ENCODE measurements at regions not wholly inside any gene's neighbourhood (a gene's known extent, or its start where the extent isn't known, plus 50 kb on each side); places are given as distances from the start of the nearest gene placed in this dataset.

GRCh38 chr7:25772802-25773201 is 379.2 kb upstream of the NFE2L3 start:
- ChIA-PET CTCF (no interaction called here), POLR2A (no interaction called here)
- TF ChIP-seq, protein P1, sequence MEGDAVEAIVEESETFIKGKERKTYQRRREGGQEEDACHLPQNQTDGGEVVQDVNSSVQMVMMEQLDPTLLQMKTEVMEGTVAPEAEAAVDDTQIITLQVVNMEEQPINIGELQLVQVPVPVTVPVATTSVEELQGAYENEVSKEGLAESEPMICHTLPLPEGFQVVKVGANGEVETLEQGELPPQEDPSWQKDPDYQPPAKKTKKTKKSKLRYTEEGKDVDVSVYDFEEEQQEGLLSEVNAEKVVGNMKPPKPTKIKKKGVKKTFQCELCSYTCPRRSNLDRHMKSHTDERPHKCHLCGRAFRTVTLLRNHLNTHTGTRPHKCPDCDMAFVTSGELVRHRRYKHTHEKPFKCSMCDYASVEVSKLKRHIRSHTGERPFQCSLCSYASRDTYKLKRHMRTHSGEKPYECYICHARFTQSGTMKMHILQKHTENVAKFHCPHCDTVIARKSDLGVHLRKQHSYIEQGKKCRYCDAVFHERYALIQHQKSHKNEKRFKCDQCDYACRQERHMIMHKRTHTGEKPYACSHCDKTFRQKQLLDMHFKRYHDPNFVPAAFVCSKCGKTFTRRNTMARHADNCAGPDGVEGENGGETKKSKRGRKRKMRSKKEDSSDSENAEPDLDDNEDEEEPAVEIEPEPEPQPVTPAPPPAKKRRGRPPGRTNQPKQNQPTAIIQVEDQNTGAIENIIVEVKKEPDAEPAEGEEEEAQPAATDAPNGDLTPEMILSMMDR (IDR thresholded peaks at IDR 0.05; ENCODE audit: control extremely low read depth, extremely low read depth, low read depth, missing control alignments) = no peak
- no peak for DNase-seq (ENCODE audit: extremely low spot score)

DNA sequence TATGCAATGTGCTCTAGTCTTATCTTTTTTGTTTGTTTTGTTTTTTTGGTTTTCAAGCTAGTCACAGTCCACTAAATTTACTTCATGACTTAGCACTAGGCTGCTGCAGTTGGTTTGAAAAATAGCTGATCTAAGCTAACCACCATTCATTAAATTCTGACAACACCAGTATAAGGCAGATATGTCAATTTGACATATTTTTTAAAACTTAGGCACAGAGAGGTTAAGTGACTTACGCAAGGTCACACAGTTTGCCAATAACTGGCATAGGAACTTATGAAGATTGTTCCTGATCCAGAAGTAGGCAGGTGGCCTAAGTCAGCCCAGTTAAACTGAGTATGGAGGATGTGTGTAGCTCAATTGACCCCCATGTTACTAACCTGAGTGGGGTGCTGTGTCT is 377.3 kb upstream of the NFE2L3 start:
- TF ChIP-seq, protein P1 (IDR thresholded peaks at IDR 0.05; ENCODE audit: control extremely low read depth, extremely low read depth, low read depth, missing control alignments) = no peak
- DNase-seq (ENCODE audit: extremely low spot score) = no peak
- ChIA-PET POLR2A (no interaction called here), CTCF (interaction anchor here (1.0 to 1.6 kb wide), 3 partner anchors 9 to 77 kb away, joined by 3 to 5 read pairs (median 4); no protein-coding TSS in a partner anchor)

GRCh38 chr7:25775570-25775969 is 376.4 kb upstream of the NFE2L3 start:
- TF ChIP-seq, protein P1 (IDR thresholded peaks at IDR 0.05; ENCODE audit: control extremely low read depth, extremely low read depth, low read depth, missing control alignments) = no peak
- DNase-seq (ENCODE audit: extremely low spot score) = no peak
- POLR2A ChIA-PET = no interaction called here
- CTCF ChIA-PET = interaction anchor here (1.0 kb wide), 1 partner anchor 76 kb away, joined by 4 read pairs; no protein-coding TSS in a partner anchor

DNA sequence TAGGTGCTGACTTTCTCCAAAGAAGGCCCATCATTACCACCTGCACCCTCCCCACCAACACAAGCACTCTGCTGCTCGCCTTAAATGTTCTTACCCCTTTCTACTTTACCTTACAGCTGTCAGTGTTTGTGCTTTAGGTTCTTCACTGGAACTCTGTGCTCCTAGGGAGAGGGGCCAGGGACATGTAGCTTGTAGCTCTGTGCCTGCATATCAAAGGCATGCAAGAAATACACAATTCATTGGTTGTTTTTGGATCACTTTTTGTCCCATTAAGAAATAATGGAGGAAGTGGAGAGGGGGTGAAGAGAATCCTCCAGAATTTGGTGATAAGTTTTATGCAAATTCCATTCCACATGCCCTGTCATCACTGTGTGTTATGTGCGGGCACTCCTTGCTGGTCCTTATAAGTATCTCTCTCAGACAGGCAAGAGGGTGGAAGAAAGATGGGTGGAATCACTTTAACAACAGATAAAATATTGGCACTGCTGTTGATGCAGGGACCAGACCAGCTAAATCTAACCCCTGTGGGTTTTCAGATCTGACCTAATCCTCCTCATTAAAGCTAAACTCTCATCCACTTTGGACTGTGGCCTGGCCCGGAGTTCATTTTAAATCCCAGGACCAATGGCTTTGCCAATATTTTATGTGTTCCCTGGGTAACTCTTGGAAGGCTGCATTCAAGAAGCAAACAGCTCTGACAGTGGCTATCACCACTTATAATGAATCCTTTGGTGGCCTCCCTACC is 375.8 kb upstream of the NFE2L3 start:
- ChIA-PET CTCF (no interaction called here), POLR2A (no interaction called here)
- TF ChIP-seq, protein P1 (IDR thresholded peaks at IDR 0.05; ENCODE audit: control extremely low read depth, extremely low read depth, low read depth, missing control alignments) = no peak
- no peak for DNase-seq (ENCODE audit: extremely low spot score)

DNA sequence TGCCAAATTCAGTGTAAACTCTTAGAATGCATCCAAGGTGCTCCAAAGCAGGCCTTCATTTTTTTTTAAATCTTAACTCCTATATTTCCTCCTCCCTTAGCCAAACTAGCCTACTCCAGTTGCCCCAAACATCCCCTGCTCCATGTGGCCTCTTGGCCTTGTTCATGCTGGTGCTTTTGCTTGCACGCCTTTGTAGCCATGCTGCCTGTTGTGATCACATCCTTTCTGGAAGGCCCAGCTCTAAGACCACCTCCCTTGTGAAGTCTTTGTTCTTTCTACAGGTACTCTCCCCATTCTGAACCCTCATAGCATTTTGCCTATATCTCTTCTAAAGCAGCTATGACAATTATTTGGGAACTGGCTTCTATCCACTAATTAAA is 375.3 kb upstream of the NFE2L3 start:
- POLR2A ChIA-PET = no interaction called here
- no peak for DNase-seq (ENCODE audit: extremely low spot score)
- TF ChIP-seq, protein P1 (IDR thresholded peaks at IDR 0.05; ENCODE audit: control extremely low read depth, extremely low read depth, low read depth, missing control alignments) = no peak
- CTCF ChIA-PET = no interaction called here

- ChIA-PET CTCF (interaction anchor here (1.4 kb wide), 1 partner anchor 10 kb away, joined by 3 read pairs; no protein-coding TSS in a partner anchor), POLR2A (no interaction called here)
- TF ChIP-seq, protein P1 (IDR thresholded peaks at IDR 0.05; ENCODE audit: control extremely low read depth, extremely low read depth, low read depth, missing control alignments) = no peak
- no peak for DNase-seq (ENCODE audit: extremely low spot score)
Measured at GRCh38 chr7:25777969-25778708, 373.9 kb upstream of the NFE2L3 start.

Data from GM10248 (cell line).